CD4-positive, alpha-beta memory T cell (primary cell): ENCODE measurements at regions not wholly inside any gene's neighbourhood (a gene's known extent, or its start where the extent isn't known, plus 50 kb on each side); places are given as distances from the start of the nearest gene placed in this dataset.
"Not testable (repeated sequence)": the region's sequence is repeated elsewhere in the genome, so short reads cannot be mapped to it uniquely, and the experiment has no call there.

Source experiments
- CTCF ChIA-PET: fragments of 350-600 bp; sonication (Branson Sonifier 250); formaldehyde crosslinking; loops from one replicate; lab custom pipeline; 2021; ENCODE audit warnings: inconsistent platforms; ENCODE audit not compliant: partially characterized antibody; lab: Charles Lee
- POLR2A ChIA-PET: fragments of 350-600 bp; sonication (Branson Sonifier 250); formaldehyde crosslinking; loops from one replicate; lab custom pipeline; 2021; ENCODE audit not compliant: partially characterized antibody; lab: Charles Lee
- DNase-seq, 5 donors: peaks; one replicate each; pipeline versions ENCODE4 v3.0.0 to v3.0.0-alpha.2; 2020 to 2022; ENCODE audit warnings: mixed read lengths in 1 of 5
- H3K27ac ChIP-seq: one replicate; pipeline ENCODE4 v1.7.0; 2013; ENCODE audit warnings: low read depth, low read length
- H3K27me3 ChIP-seq: 2 replicates; pipeline ENCODE4 v1.7.0; 2013; ENCODE audit warnings: mild to moderate bottlenecking, low read length, moderate library complexity; ENCODE audit not compliant: insufficient read depth
- H3K36me3 ChIP-seq: 2 replicates; pipeline ENCODE4 v1.7.0; 2013; ENCODE audit warnings: mild to moderate bottlenecking, low read length, moderate library complexity; ENCODE audit not compliant: insufficient read depth
- H3K4me1 ChIP-seq: 2 replicates; pipeline ENCODE4 v1.7.0; 2013; ENCODE audit warnings: mild to moderate bottlenecking, low read length, moderate library complexity; ENCODE audit not compliant: insufficient read depth
- H3K4me3 ChIP-seq, 2 donors: one replicate each; pipeline ENCODE4 v1.7.0; 2013; ENCODE audit warnings: low read length in 2 of 2, mild to moderate bottlenecking in 1 of 2
- H3K9me3 ChIP-seq, 2 donors: one replicate each; pipeline ENCODE4 v1.7.0; 2013; ENCODE audit warnings: low read length in 2 of 2, control low read depth in 1 of 2; ENCODE audit not compliant: control insufficient read depth in 1 of 2
- H3K27ac Mint-ChIP-seq, 7 donors: one replicate each; pipeline ENCODE4 v1.8.0; 2020 to 2021; ENCODE audit warnings: mixed read lengths in 7 of 7, mild to moderate bottlenecking in 6 of 7, inconsistent platforms in 3 of 7, moderate library complexity in 3 of 7
- H3K27me3 Mint-ChIP-seq, 2 donors: one replicate each; pipeline ENCODE4 v1.8.0; 2020 to 2021; ENCODE audit warnings: mixed read lengths in 2 of 2
- H3K36me3 Mint-ChIP-seq, 2 donors: one replicate each; pipeline ENCODE4 v1.8.0; 2020 to 2021; ENCODE audit warnings: mixed read lengths in 2 of 2, inconsistent platforms in 1 of 2, mild to moderate bottlenecking in 1 of 2
- H3K4me1 Mint-ChIP-seq, 4 donors: one replicate each; pipeline ENCODE4 v1.8.0; 2020 to 2021; ENCODE audit warnings: mixed read lengths in 4 of 4, mild to moderate bottlenecking in 1 of 4
- H3K4me3 Mint-ChIP-seq, 8 donors: one replicate each; pipeline ENCODE4 v1.8.0; 2020 to 2021; ENCODE audit warnings: mixed read lengths in 8 of 8, mild to moderate bottlenecking in 7 of 8, moderate library complexity in 6 of 8, inconsistent platforms in 3 of 8
- H3K9me3 Mint-ChIP-seq, 8 donors: one replicate each; pipeline ENCODE4 v1.8.0; 2020 to 2021; ENCODE audit warnings: mixed read lengths in 8 of 8, mild to moderate bottlenecking in 5 of 8, inconsistent platforms in 3 of 8, moderate library complexity in 1 of 8
- intact Hi-C: fragments of 100-400 bp; cut with micrococcal nuclease; formaldehyde crosslinking; loops from one replicate; pipeline ENCODE4 v1.15.1; 2023

DNA sequence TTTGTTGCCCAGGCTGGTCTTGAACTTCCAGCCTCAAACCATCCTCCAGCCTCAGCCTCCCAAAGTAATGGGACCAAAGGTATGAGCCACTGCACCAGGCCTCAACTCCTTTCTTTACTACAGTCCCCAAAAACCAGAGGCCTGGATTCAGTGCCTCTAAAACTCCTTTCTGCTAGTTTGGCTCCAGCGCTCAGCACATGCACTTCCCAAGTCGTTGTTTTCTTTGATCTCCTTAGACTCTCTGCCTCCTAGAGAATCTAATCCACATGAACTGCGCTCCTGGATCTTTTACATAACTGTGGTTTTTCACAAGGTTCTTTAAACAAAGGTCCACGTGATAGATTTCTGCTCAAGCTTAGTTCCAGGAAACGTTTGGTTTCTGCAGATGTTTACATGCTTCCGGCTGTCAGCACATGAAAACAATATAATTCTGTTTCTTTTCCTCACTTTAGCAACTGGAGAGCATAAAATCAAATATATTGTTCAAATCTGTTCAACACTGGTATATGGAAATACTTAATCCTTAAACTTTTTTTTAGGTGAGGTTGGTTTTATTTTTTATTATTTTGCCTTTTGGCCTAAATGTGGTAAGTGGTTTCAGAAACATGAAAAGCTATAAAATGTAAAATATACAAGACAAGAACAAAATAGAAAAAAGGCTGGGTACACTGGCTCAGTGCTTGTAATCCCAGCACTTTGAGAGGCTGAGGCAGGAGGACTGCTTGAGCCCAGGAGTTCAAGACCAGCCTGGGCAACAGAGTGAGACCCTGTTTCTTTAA is 270.5 kb upstream of the MKLN1 start:
- intact Hi-C loops: loop anchor here (2.0 to 10.0 kb wide), 3 partner anchors 14 to 48 kb away; no protein-coding TSS in a partner anchor
- Mint-ChIP-seq H3K27ac (peak overlapping the region; percentile 92 to 100 (median 97)), H3K9me3 (peaks cover 0 to 11% (median 0%) of the 10 kb centered on the region in 8 donors), H3K4me1 (peaks cover 53 to 87% (median 68%) of the 10 kb centered on the region in 4 donors), H3K36me3 (peaks cover 12 to 46% of the 10 kb centered on the region in 2 donors), H3K4me3 (peak overlapping the region; percentile 49 to 93 (median 81)), H3K27me3 (no peaks in the 10 kb centered on the region)
- H3K4me3 ChIP-seq: no peak overlapping the region
- no peaks in the 10 kb centered on the region for H3K36me3 ChIP-seq
- H3K27ac ChIP-seq: peak overlapping the region; percentile 64
- POLR2A ChIA-PET: interaction anchor here (0.6 to 2.1 kb wide), 12 partner anchors 9 to 271 kb away, joined by 3 to 16 read pairs (median 5); partner anchors contain the start of gene MKLN1
- DNase-seq: peak; percentile 58 to 79 (median 70)
- CTCF ChIA-PET: interaction anchor here (0.6 to 3.6 kb wide), 20 partner anchors 11 to 990 kb away, joined by 3 to 20 read pairs (median 4); no protein-coding TSS in a partner anchor
- no peaks in the 10 kb centered on the region for H3K9me3 ChIP-seq
- H3K4me1 ChIP-seq: peaks cover 95% of the 10 kb centered on the region
- no peaks in the 10 kb centered on the region for H3K27me3 ChIP-seq

DNA sequence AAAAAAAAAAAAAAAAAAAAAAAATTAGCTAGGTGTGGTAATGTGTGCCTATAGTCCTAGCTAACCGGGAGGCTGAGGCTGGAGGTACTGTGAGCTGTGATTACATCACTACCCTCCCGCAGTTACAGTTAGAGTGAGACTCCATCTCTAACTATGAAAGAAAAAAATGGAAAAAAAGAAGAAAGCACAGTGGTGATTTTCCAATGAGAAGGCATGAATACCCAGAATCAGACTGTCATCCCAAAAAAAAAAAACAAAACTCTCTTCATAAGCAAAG is 269.9 kb upstream of the MKLN1 start:
- H3K27me3 Mint-ChIP-seq: no peaks in the 10 kb centered on the region
- H3K9me3 ChIP-seq: no peaks in the 10 kb centered on the region
- CTCF ChIA-PET: interaction anchor here (0.6 to 3.4 kb wide), 17 partner anchors 11 to 990 kb away, joined by 3 to 20 read pairs (median 4); no protein-coding TSS in a partner anchor
- H3K27me3 ChIP-seq: no peaks in the 10 kb centered on the region
- intact Hi-C loops: loop anchor here (2.0 to 10.0 kb wide), 3 partner anchors 13 to 47 kb away; no protein-coding TSS in a partner anchor
- no peak overlapping the region for H3K4me3 ChIP-seq
- H3K4me3 Mint-ChIP-seq: peak overlapping the region; percentile 70 to 93 (median 83)
- H3K36me3 Mint-ChIP-seq: peaks cover 12 to 42% of the 10 kb centered on the region in 2 donors
- DNase-seq: peak in 4 of 5 donors; percentile 49 to 75 (median 62)
- H3K27ac ChIP-seq: peak overlapping the region; percentile 64
- H3K4me1 Mint-ChIP-seq: peaks cover 49 to 83% (median 65%) of the 10 kb centered on the region in 4 donors
- POLR2A ChIA-PET: interaction anchor here (0.6 to 2.1 kb wide), 10 partner anchors 9 to 270 kb away, joined by 3 to 16 read pairs (median 5); partner anchors contain the start of gene MKLN1
- peaks cover 95% of the 10 kb centered on the region for H3K4me1 ChIP-seq
- no peaks in the 10 kb centered on the region for H3K36me3 ChIP-seq
- peak overlapping the region; percentile 92 to 100 (median 97) for H3K27ac Mint-ChIP-seq
- peaks cover 0 to 11% (median 0%) of the 10 kb centered on the region in 8 donors for H3K9me3 Mint-ChIP-seq

DNA sequence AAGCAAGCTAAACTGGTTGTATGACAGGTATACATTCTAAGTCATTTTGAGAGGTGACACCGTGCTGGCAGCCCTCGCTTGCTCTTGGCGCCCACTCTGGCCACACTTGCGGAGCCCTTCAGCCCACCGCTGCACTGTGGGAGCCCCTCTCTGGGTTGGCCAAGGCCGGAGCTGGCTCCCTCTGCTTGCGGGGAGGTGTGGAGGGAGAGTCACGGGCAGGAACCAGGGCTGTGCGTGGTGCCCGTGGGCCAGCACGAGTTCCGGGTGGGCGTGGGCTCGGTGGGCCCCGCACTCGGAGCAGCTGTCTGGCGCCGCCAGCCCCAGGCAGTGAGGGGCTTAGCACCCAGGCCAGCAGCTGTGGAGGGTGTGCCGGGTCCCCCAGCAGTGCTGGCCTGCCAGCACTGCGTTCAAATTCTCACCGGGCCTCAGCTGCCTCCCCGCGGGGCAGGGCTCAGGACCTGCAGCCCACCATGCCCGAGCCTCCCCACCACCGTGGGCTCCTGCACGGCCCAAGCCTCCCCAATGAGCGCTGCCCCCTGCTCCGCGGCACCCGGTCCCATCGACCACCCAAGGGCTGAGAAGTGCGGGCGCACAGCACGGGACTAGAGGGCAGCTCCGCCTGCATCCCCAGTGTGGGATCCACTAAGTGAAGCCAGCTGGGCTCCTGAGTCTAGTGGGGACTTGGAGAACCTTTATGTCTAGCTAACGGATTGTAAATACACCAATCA is 269.0 kb upstream of the MKLN1 start:
- H3K9me3 ChIP-seq, H3K27me3 ChIP-seq, H3K27me3 Mint-ChIP-seq, DNase-seq, H3K36me3 ChIP-seq, H3K4me3 ChIP-seq: not testable (repeated sequence)
- CTCF ChIA-PET: interaction anchor here (1.2 to 2.4 kb wide), 6 partner anchors 11 to 991 kb away, joined by 3 to 14 read pairs (median 4); no protein-coding TSS in a partner anchor
- intact Hi-C loops: loop anchor here (10.0 kb wide), 1 partner anchor 46 kb away; no protein-coding TSS in a partner anchor
- POLR2A ChIA-PET: interaction anchor here (1.1 to 1.5 kb wide), 4 partner anchors 15 to 49 kb away, joined by 3 to 6 read pairs (median 4); no protein-coding TSS in a partner anchor
- H3K27ac Mint-ChIP-seq: peak overlapping the region in 6 of 7 donors; percentile 92 to 100 (median 96)
- H3K4me1 ChIP-seq: peaks cover 95% of the 10 kb centered on the region
- H3K27ac ChIP-seq: peak overlapping the region; percentile 64
- H3K36me3 Mint-ChIP-seq: peaks cover 12 to 46% of the 10 kb centered on the region in 2 donors
- peaks cover 52 to 89% (median 70%) of the 10 kb centered on the region in 4 donors for H3K4me1 Mint-ChIP-seq
- peaks cover 0 to 11% (median 0%) of the 10 kb centered on the region in 8 donors for H3K9me3 Mint-ChIP-seq
- peak overlapping the region in 5 of 8 donors; percentile 10 to 62 (median 52) for H3K4me3 Mint-ChIP-seq

DNA sequence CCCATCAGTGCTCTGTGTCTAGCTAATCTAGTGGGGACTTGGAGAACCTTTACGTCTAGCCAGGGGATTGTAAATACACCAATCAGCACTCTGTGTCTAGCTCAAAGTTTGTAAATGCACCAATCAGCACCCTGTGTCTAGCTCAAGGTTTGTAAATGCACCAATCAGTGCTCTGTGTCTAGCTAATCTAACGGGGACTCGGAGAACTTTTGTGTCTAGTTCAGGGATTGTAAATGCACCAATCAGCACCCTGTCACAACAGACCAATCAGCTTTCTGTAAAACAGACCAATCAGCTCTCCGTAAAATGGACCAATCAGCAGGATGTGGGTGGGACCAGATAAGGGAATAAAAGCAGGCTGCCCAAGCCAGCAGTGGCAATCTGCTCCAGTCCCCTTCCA is 268.3 kb upstream of the MKLN1 start:
- H3K9me3 ChIP-seq, H3K27ac ChIP-seq, H3K36me3 ChIP-seq, H3K4me3 ChIP-seq, H3K27me3 Mint-ChIP-seq, H3K27me3 ChIP-seq, DNase-seq: not testable (repeated sequence)
- ChIA-PET POLR2A (interaction anchor here (0.6 to 1.5 kb wide), 4 partner anchors 15 to 84 kb away, joined by 3 to 6 read pairs (median 4); no protein-coding TSS in a partner anchor), CTCF (interaction anchor here (1.3 to 2.4 kb wide), 3 partner anchors 10 to 19 kb away, joined by 3 to 14 read pairs (median 7); no protein-coding TSS in a partner anchor)
- intact Hi-C loops: loop anchor here (10.0 kb wide), 1 partner anchor 45 kb away; no protein-coding TSS in a partner anchor
- Mint-ChIP-seq H3K4me3 (peak overlapping the region in 5 of 8 donors; percentile 21 to 61 (median 52)), H3K27ac (peak overlapping the region; percentile 44 to 93 (median 86)), H3K9me3 (peaks cover 0 to 11% (median 0%) of the 10 kb centered on the region in 8 donors), H3K4me1 (peaks cover 53 to 89% (median 71%) of the 10 kb centered on the region in 4 donors), H3K36me3 (peaks cover 13 to 46% of the 10 kb centered on the region in 2 donors)
- peaks cover 96% of the 10 kb centered on the region for H3K4me1 ChIP-seq

DNA sequence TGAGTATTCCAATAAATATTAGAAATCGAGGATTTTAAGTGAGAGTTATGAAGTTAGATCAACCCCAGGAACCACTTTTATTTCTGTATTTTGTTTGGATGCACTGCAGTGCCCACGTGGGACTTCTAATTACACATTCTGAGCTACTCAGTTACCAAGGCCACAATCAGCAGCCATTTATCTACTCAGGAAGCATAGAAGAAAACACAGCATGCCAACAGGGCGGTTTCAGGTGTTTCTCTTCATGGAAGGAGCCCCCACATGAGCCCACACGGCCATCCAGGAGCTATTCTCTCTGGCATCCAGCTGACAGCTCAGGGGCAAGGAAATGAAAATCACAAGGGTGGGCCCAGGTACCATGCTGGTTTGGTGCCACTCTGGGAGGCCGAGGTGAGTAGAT is 266.5 kb upstream of the MKLN1 start:
- H3K36me3 ChIP-seq: no peaks in the 10 kb centered on the region
- Mint-ChIP-seq H3K36me3 (peaks cover 11 to 45% of the 10 kb centered on the region in 2 donors), H3K9me3 (peaks cover 0 to 3% (median 0%) of the 10 kb centered on the region in 8 donors), H3K4me3 (peak overlapping the region in 6 of 8 donors; percentile 8 to 67 (median 49)), H3K27me3 (no peaks in the 10 kb centered on the region), H3K4me1 (peaks cover 47 to 84% (median 70%) of the 10 kb centered on the region in 4 donors), H3K27ac (peak overlapping the region; percentile 75 to 95 (median 86))
- POLR2A ChIA-PET: interaction anchor here (0.6 kb wide), 1 partner anchor 9 kb away, joined by 3 read pairs; no protein-coding TSS in a partner anchor
- peak in 4 of 5 donors; percentile 39 to 71 (median 56) for DNase-seq
- H3K27me3 ChIP-seq: no peaks in the 10 kb centered on the region
- CTCF ChIA-PET: interaction anchor here (0.8 to 1.0 kb wide), 3 partner anchors 8 to 242 kb away, joined by 3 to 4 read pairs (median 4); no protein-coding TSS in a partner anchor
- intact Hi-C loops: no loop called here
- H3K4me3 ChIP-seq: no peak overlapping the region
- no peak overlapping the region for H3K27ac ChIP-seq
- peaks cover 89% of the 10 kb centered on the region for H3K4me1 ChIP-seq
- H3K9me3 ChIP-seq: no peaks in the 10 kb centered on the region

DNA sequence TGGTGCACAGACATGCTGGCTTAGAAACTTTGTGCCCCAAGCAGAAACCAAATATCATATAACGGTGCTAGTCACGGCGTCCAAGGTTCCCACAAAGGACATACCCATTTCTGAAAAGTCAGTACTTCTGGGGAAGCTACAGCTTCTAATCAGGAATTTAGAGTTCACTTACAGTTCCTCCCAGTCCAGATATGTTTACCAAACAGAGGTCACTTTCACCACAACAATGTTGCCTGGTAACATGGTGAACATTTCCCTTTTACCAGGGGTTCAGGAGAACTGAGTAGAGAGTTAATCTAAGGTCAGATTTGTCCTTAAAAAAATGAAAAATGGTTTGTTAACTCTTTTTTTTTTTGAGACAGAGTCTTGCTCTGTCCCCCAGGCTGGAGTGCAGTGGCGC is 265.9 kb upstream of the MKLN1 start:
- Histone ChIP-seq H3K36me3 (no peaks in the 10 kb centered on the region), H3K4me1 (peaks cover 89% of the 10 kb centered on the region), H3K27me3 (no peaks in the 10 kb centered on the region), H3K4me3 (no peak overlapping the region), H3K9me3 (no peaks in the 10 kb centered on the region), H3K27ac (no peak overlapping the region)
- Mint-ChIP-seq H3K9me3 (peaks cover 0 to 3% (median 0%) of the 10 kb centered on the region in 8 donors), H3K36me3 (peaks cover 11 to 47% of the 10 kb centered on the region in 2 donors), H3K4me1 (peaks cover 46 to 84% (median 70%) of the 10 kb centered on the region in 4 donors), H3K27me3 (no peaks in the 10 kb centered on the region), H3K27ac (peak overlapping the region in 3 of 7 donors; percentile 75 to 86 (median 85)), H3K4me3 (peak overlapping the region in 1 of 8 donors; percentile 6)
- ChIA-PET POLR2A (no interaction called here), CTCF (interaction anchor here (0.8 to 2.1 kb wide), 3 partner anchors 11 to 165 kb away, joined by 3 to 7 read pairs (median 4); no protein-coding TSS in a partner anchor)
- intact Hi-C loops: no loop called here
- no peak for DNase-seq
